ENCODE measurements at regions not wholly inside any gene's neighbourhood (a gene's known extent, or its start where the extent isn't known, plus 50 kb on each side); places are given as distances from the start of the nearest gene placed in this dataset.
A peak's percentile ranks its signal among the peaks of the same experiment; 100 is the strongest.

DNA sequence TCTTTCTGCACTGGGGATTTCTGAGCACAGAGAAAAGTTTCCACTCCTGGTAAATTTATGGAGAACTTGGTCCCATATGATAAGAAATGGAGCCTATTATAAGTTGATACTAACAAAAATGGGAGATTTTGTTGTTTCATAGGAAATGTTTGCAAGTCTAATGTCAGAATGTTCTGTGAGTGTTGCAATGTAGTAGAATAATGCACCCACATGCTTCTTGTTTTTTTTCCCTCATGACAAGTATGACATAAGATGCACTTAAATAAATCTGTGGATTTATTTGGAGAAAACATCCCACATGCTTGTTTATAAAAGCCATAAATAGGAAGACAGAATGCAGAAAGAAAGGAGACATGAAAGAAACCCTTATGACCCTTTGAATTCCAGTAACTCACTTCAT, 50.8 kb upstream of the KCNJ6 start:
- no peak for DNase-seq

DNA sequence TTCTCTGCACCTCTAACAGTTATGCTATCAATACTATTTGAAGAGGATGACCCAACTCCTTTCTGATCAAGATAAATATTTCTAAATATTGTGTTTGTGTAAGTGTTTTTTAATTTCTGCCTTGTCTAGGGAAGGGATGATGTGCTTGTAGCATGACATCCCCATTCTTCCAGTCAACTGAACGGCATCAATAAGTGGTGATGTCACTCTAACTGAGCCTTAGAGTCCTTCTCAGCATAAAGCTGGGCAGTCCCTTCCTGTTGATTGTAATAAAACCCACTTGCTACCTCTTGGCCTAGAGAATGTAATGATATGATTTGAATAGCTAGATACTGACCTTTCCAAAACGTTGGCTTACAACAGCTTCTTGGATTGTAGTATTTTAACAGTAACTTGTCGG, 52.5 kb upstream of the KCNJ6 start:
- no peak for DNase-seq

DNA sequence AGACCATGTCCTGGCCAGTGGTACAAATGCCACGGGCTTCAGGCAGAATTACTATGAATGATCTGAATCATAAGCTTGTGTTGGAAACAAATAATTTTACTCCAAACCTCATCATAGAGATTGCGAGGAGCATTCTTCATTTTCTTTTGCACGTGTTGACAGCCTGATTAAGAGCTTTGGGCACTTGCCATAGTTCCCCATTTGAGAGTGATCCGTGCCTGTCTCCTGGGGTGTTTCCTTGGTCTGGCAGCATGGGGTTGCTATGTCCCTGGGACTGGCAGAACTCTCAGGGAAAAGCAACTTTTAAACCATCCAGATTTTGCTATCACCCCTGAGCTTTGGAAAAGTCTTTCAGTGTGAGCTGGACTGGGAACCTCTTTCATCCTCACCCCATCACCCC, 54.3 kb upstream of the KCNJ6 start:
- no peak for DNase-seq

DNA sequence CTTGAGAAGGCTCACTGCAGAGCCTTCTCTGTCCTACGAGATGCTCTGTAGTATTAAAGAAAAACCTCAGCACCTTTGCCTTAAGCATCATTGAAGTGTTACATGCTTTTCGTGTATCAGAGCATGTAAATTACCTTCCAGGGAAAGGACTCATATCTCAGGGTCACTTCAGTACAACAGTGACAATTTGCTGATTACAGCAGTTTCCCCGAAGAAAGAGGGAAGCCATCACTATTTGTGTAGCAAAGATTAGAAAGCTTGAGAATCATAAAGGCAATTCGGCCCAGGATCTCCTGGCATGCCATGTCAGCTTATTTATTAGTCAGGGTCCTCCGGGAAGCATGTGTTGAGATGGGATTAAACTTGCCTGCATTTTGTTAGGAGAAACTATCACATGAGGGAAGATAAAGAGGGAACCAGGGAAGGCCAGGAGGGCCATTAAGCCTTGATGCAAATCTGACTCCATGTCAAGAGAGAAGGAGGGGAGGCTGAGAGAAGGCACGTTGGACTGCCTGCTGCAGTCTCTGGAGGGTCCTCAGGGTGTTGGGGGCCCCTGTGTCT, 55.2 kb upstream of the KCNJ6 start:
- no peak for DNase-seq

DNA sequence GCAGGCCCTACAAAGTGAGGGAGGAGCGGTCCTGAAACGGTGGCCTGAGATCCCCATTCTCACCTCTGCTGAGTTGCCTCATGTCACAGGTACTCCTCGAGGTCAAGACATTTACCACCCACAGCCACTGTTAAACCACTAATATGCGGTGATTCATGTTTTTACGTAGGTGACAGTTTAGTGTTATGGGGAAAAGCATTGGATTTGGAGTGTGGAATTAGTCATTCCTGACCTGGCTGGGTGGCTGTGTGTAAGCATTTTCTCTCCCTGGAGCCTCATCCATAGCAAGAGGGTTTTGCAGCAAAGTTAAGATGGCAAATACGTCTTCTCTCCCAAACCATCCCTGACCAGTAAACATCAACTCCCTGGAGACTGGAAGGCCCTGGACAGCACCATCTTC, 57.8 kb upstream of the KCNJ6 start:
- DNase-seq: no peak

DNA sequence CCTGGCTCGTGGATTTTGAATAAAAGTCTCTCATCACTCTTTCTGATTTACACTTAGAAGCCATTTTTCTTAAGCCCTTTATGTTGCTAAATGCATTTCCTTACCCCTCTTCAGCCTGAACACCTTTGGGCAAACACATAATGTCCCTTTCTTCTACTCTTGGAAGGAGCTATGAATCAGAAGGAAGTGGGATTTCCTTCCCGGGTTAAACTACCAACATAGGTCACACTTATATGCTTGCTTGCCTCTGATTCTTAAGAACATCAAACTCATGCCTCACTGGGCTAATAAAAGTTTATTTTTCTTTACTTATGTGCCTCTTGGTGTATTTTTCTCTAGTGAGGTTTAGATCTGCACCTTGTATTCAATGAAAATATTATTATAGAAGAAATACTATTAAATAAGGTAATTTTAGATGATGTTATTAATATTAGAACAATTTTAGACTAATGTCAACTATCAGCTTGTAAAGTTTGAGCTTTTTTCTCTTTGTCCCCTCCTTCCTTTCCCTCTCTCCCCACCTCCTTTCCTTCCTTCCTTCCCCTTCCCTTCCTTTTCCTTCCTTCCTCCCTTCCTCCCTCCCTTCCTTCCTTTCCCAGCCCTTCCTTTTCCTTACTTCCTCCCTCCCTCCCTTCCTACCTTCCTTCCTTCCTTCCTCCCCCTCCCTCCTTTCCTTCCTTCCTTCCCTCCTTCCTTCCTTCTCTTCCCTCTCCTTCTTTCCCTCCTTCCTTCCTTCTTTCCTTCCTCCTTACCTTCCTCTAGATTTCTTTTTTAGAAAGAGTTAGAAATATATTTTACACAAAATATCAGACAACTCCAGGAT, 66.5 kb upstream of the KCNJ6 start:
- DNase-seq: no peak

DNA sequence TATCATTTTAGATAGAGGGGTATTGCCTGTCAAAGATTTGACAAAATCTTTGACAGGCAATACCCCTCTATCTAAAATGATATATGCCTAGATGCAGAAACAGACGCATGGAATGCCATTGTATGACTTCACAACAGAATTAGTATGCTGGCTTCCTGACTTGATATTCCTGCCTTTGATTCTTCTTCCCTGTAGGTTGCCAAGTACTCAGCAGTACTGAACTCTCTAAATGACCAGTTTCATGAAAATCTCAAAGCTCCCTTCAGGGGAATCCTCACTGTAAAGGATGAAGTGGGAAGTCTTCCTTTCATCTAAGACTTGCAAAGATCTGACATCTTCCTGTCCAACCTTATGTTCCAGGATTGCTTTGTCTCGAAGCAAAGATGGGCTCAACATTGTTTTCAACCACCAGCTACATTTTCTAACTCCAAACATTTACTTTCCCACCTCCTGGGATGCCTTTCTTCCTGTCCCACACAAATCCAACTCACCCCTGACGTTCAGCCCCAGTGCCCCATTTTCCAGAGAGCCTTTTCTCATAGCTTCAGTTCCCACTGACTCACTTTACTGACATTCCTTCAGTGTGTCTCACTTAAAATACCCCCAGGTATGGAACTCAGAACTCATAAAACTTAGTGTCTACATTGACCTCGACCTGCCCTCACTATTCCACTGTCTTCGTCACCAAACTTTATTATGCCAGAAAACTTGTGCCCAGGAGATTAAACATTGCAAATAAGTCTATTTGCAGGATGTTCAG, 67.3 kb upstream of the KCNJ6 start:
- DNase-seq: no peak

DNA sequence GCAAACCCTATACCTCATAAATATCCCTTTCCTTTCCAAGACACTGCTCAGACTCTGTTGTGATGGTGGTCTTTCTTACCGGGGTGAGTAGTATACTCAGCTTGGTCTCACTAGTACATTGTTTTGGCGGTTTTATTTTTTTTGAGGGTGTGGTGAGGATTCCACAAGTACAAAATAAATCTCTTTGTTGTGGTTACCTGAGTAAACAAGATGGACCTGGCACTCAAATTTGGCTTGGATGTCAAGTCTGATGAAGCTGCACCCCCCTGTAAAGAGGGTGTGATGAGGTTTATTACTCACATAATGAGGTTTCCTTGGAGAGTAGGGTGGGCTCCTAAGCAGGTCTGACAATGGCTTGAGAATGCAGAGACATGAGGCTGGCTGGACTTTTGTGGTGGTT, 68.2 kb upstream of the KCNJ6 start:
- no peak for DNase-seq

DNA sequence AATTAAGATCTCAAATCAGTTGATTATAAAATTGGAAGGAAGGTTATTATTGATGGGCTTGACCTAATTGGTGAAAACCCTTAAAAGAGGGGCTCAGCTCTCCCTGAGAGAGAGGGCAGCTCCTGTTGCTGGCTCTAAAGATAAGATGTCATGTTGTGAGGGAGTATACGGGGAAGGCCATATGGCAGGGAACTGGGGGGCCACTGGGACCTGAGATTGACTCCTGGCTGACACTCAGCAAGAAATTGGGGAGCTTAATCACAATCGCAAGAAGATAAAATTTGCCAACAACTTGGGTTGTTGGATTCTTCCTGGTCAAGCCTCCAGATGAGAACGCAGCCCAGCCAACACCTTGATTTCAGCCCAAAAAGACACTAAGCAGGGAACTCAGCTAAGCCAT, 69.7 kb upstream of the KCNJ6 start:
- DNase-seq: no peak

DNA sequence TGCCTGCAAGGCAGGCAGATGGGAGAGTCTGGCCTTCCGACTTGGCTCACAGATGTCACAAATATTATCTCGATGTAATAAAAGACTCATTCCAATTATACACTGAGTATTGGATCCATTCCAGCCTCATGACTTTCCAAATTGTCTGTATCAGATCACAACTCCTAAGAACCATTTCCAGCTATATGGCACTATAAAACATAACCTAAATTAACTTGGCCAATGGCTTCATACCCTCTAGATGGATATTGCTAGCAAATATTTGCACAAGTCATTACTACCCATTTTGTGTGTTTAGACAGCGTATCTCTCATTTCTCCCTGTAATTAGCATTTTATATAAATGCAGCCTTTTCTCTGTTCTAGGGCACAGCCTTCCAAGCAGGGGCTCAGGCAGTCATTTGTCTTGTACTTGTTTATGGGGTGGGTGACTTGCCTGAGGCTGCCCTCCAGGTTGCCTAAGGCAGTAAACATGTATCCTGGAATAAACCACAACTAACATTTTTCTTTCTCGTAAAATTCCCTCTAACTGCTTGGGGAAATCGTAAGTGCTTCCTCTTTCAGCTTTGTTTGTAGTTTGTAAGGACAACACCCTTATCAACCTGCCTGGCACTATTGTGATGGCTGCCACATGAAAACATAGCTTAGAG, 70.6 kb upstream of the KCNJ6 start:
- DNase-seq: peak; percentile 95

DNA sequence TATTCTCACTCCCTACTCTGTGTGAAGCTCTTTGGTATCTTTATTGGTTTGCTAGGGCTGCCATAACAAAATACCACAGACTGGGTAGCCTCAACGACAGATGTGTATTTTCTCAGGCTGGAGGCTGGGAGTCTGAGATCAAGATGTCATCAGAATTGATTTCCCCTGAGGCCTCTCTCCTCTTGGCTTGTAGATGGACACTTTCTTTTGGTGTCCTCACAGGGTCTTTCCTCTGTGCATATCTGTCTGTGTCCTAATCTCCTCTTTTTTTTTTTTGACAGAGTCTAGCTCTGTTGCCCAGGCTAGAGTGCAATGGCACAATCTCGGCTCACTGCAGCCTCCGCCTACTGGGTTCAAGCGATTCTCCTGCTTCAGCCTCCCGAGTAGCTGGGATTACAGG, 71.4 kb upstream of the KCNJ6 start:
- no peak for DNase-seq

DNA sequence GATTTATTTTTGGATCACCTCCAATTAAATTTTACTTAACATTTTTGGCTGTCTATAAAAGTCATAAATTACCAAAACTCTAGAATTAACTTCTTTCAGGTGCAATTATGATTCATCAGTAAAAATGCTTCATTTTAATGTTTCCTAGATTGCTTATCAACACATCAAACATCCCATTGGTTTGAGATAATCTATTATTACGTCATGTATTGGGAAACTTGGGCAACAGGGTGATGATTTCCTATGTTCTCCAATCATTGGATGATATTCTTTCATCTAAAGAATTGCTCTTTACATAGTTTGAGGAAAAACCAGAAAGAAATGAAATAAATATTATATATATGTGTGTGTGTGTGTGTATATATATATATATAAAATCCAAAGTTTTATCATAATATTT, 76.8 kb upstream of the KCNJ6 start:
- no peak for DNase-seq

DNA sequence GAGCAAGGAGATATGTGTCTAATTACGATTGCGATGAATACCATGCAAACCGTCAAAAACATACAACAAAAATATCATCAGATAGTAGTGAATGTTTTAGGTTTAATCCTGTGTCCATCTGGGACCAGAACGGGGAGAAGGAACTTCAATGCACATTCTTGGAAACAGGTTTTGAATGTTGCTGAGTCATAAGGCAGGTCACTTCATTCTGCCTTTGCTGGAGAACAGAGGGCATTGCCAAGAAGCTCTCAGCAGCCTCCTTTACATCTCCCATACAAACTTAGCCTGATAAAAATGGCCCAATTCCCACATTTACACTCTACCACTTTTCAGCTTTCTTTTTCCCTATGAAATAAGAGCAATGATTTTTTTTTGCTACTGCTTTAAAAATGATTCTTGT, 78.0 kb upstream of the KCNJ6 start:
- no peak for DNase-seq

DNA sequence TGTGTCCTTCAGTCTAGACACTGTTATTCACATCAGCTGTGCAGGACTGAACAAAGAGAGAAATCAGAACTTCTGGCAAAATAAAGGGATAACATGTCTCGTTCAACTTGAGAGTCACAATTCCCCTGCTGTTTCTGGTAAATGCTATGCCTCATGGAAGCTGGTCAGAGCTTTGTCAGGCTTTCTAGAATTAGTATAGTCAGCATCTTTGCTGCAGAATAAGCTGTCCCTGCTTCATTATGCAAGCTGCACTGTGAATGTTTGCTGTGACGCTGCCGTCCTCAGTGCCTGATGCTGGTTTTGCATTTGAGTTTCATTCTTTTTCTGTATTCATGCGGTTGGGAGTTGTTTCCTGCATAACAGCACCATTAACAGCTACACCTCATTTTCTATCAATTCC, 96.4 kb upstream of the KCNJ6 start:
- no peak for DNase-seq

DNA sequence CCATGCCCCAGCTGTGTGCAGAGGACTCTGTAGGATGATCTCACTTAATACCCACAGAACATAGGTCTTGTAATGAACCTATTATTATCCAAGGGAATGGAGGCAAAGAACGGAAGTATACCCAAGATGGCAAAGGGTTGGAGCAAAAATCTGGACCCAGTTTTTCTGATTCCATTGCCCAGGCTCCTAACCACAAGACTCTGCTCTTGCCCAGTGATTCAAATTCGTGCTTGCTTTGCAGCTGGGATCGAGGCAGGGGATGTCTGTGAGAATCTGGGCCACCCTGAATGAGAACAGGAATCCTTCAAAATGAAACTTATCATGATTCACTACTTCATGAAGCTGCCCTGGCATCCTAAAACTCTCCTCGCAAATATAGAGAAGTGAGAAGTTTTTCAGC, 97.5 kb upstream of the KCNJ6 start:
- no peak for DNase-seq

DNA sequence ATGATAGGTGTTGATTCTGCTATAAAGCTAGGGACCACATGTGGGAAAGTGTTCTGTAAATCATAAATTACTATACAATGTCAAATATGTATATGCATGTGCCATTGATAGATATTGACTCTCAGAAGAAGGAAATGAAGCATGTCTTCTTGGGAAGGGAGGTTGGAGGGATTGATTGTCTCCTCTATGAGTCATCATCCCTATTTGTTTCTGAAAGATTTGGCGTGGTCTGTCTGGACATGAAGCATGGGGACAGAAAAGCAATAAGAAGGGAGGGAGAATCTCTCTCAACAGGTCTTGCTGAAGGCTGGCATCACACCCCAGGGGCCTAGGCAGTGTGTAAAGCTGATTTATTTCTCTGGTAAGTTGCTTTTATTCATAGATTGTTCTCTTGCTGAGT, 98.0 kb upstream of the KCNJ6 start:
- DNase-seq: no peak

DNA sequence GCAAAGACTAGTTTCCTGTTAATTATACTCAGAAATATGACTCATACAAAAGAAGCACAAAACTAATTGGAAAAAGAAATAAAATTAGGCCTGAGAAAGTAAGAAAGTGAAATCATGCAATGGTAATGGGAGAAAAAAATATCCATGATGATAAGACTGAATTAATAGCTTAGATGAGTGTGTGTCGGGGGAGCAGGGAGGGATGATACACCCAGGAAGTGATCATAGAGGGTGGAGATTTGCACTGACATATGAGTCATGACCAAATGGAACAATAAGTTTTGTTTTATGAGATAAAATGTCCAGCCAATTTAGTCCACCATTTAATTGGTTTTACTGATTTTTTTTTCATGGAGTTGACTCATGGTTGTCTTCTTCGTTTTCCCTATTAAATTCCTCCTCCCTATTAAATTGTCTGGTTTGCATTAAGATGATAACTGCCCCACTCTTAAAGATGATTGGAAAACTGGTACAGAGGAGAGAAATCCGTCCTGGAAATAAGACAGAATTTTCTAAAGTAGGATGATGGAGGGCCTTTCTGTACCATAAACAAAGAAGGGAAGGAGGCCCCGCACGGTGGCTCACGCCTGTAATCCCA, 111.7 kb upstream of the KCNJ6 start:
- no peak for DNase-seq

DNA sequence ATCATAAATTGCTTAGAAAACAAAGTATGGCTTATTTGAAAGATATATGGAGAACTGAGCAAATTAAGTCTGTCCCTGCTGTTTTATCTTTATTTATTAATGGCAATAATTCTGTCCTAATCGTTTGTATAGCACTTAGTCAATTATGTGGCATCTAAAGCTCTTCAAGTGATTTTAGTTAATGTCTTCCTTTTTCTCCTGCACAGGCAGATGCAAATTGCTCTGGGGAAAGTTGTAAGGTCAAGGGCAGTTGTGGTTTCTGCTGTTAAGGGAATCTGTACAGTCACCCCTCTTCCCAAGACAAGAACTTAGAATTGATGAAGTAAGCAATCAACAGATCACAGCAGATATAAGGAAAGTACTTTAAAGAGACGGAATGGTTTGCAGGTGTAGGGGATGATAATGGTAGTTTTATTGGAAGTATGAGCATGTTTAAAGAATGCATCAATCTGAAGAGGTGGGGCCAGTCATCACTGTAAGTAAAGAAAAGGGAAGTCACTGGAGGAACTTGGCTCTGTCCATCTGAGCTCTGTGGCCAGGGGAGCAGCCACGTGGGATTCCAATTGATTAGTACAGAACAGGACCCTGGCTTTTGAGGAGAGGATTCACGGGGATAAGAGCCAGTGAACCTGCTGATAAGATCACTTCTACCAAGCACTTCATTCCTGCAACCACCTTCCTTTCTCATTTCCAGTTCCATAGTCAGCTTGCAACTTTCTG, 116.0 kb upstream of the KCNJ6 start:
- DNase-seq: no peak

DNA sequence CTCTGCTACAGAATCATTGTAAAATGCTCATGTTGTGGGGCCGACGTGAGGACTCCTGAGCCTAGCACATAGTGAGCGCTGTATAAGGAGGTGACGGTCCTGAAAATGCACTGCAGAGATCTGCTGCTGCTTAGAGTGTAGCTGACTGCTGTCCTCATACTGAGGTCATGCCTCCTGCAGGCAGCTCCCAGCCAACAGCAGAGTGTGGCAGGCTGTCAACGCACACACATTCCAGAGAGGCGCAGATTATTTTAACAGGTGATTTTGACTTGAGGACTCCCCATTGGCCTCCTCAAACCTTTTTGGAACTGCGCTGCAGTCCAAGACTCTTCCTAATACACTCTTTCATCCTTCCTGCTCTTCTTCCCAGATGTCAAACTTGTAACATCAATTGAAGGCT, 119.8 kb upstream of the KCNJ6 start:
- no peak for DNase-seq

DNA sequence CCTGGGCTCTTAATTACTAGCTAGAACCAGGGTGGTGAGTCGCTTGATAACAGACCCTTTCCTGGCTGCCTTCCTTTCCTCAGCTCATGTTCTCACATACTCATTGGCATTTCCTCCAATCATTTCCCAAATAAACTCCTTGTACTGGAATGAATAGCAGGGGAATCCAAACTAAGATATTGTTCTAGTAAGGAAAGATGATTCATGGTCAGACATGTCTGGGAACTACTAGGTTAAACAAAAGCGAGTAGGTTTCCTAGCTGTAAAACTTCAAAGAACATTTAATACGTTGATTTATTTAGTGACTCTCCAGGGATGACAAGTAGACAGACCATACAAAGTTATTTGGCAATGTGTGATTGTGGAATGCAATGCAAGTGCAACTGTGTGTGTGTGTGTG, 121.2 kb upstream of the KCNJ6 start:
- no peak for DNase-seq

DNA sequence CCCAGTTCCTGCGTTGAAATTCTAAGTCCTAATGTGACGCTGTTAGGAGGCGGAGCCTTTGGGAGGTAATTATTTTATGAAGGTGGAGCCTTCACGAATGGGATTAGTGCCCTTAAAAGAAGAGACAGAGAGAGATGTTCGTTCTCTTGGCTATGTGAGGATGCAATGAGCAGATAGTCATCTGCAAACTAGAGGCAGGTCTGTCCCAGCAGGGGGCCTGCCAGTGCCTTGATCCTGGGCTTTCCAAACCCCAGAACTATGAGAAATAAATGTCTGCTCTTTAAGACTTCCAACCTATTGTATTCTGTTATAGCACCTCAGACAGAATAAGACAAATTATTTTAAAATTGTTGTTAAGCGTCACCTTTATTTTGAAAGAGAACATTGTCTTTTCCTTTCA, 123.1 kb upstream of the KCNJ6 start:
- DNase-seq: no peak

DNA sequence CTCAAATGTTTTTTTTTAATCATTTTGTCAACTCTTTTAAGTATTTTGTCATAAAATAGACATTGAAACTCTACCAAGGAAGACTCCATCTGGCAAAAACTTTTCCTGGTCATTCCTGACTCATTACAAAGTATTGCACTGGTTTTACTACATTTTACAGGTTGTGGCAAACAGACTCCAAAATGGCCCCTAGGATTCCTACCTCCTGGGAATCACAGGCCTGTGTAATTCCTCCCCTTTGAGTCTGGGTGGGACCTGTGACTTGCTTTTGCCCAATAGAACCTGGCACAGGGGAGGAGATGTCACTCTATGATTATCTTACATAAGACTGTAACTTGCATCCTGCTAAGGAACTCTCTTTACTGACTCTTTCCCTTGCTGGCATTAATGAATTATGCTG, 123.6 kb upstream of the KCNJ6 start:
- DNase-seq: peak; percentile 66

DNA sequence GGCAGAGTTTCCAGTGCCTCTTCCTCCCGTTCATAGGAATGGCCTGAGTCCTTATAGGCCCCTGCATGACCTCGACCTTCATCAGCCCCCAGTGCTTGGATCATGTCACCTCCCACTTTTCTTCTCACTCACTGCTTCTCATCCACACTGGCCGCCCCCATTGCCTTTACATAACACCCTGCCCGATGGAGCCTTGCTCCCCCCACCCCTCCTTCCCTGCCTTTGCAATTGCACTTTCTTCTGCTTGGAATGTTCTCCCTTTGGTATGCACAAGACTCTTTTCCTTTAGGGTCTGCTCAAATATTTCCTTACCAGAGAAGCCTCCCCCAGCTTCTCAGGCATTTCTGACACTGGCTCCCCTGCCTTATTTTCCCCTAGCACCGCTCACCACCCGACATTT, 125.2 kb upstream of the KCNJ6 start:
- no peak for DNase-seq
